ENCODE measurements at regions not wholly inside any gene's neighbourhood (a gene's known extent, or its start where the extent isn't known, plus 50 kb on each side); places are given as distances from the start of the nearest gene placed in this dataset.

DNA sequence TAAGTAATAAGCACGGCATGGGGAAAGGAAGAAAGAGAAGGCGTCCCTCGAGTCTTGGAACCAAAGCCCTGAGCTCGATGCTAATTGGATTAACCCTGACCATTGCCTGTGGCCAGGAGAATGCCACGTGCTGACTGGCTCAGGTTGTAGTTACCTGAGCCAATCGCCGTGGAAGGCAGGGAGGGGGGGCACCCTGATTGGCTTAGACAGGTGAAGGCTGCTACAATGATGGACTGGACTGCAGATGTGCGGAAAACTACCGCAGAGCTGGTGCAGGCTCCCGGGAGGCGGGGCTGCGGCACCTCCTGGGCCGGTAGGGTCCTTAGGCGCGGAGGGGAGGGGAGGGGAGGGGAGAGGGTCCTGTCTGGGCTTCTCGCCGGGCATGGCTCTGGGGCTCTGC lies 121.3 kb downstream of the TFAP2C start:
- TF ChIP-seq POLR2AphosphoS5 (IDR thresholded peaks at IDR 0.05; ENCODE audit: borderline replicate concordance, low read depth, low read length) (no peak), EZH2 (IDR thresholded peaks at IDR 0.05) (no peak)
